Large intestine (tissue), 3 donors: ENCODE measurements at regions not wholly inside any gene's neighbourhood (a gene's known extent, or its start where the extent isn't known, plus 50 kb on each side); places are given as distances from the start of the nearest gene placed in this dataset.

Source experiments
- DNase-seq, 2 donors: peaks; one replicate each; pipeline versions ENCODE4 v3.0.0 to v3.0.0-alpha.2; 2013
- H3K27ac ChIP-seq: one replicate; pipeline ENCODE4 v1.5.1; 2013; ENCODE audit warnings: low read length
- H3K27me3 ChIP-seq: 2 replicates; pipeline ENCODE4 v1.6.1; 2013; ENCODE audit warnings: low read length; ENCODE audit not compliant: control insufficient read depth, insufficient read depth
- H3K36me3 ChIP-seq: 2 replicates; pipeline ENCODE4 v1.6.1; 2013; ENCODE audit warnings: low read length; ENCODE audit not compliant: control insufficient read depth, insufficient read depth
- H3K4me1 ChIP-seq: one replicate; pipeline ENCODE4 v1.6.1; 2013; ENCODE audit warnings: low read length; ENCODE audit not compliant: control insufficient read depth, insufficient read depth
- H3K4me3 ChIP-seq: one replicate; pipeline ENCODE4 v1.5.1; 2013; ENCODE audit warnings: low read length
- H3K9me3 ChIP-seq: one replicate; pipeline ENCODE4 v1.6.1; 2013; ENCODE audit warnings: mild to moderate bottlenecking, low read depth, low read length, moderate library complexity; ENCODE audit not compliant: control insufficient read depth
- WGBS: methylation state at CpG from one replicate; pipeline ENCODE4 v1.1.5; 2013; ENCODE audit warnings: low lambda C conversion rate; ENCODE audit not compliant: insufficient coverage; 5-methylcytosine and 5-hydroxymethylcytosine counted together

DNA sequence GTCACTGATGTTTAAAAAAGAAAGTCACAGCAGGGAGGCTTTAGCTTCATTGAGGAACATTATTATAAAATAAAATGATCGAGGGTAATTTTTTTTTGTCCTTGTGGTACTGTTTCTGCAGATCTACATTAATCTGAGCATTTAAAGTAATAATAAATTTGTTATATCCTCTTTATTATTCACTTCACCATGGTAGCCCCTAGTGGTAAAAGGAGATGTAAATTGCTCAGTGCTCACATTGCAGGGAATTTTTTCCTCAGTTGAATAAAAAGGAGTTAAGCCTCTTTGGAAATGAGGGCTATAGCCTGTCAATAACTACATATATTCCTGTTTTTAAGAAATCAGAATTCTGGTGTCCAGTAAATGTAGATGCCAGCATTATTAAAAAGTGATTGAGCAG lies 99.7 kb upstream of the VPREB1 start:
- no CpG with 5 or more reads among the region's 1 CpG for WGBS
- no peaks in the 10 kb centered on the region for H3K4me1 ChIP-seq
- peaks cover 16% of the 10 kb centered on the region for H3K27me3 ChIP-seq
- no peaks in the 10 kb centered on the region for H3K9me3 ChIP-seq
- no peak for DNase-seq
- no peak overlapping the region for H3K4me3 ChIP-seq
- no peaks in the 10 kb centered on the region for H3K36me3 ChIP-seq
- H3K27ac ChIP-seq: no peak overlapping the region

DNA sequence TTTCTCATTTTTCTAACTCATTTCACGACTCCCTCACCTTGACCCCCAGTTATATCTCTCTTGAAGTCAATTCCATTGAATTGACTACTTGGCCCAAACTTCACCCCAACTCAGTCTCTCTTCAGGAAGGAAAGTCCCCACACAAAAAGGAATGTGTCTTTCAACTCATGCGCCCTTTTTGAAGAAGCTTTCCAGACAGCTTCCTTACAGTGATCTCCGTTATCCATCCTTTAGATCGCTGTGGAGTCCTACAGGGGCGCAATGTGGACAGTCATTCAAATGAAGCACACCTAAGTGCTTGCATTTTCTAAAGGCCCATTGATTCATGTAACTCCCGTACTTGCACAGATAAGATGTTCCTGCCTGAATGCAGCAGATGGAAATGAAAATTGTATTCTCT lies 101.1 kb upstream of the VPREB1 start:
- Histone ChIP-seq H3K27me3 (peaks cover 15% of the 10 kb centered on the region), H3K9me3 (no peaks in the 10 kb centered on the region), H3K4me3 (no peak overlapping the region), H3K4me1 (no peaks in the 10 kb centered on the region), H3K36me3 (no peaks in the 10 kb centered on the region), H3K27ac (no peak overlapping the region)
- 67% methylated on average over 1 of the region's 6 CpGs for WGBS
- DNase-seq: no peak

DNA sequence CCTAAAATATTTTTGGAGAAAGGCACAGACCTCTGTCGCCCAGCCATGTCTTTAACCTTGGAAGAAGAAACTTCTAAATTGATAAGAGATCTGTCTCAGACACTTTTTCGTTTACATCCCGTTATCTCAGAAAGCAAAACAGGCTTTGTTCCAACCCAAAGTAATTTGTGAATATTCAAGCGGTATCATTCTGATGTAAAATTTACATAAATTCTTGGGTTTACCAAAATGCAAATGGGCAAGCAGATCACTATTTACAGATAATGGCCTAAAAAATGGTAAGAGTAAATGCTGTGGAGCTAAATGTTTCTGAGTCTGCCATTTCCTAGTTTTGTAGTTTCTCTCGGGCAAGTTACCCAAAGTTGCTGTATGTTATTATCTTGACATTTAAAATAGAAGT lies 101.9 kb upstream of the VPREB1 start:
- H3K4me3 ChIP-seq: no peak overlapping the region
- H3K4me1 ChIP-seq: no peaks in the 10 kb centered on the region
- DNase-seq: no peak
- no peaks in the 10 kb centered on the region for H3K9me3 ChIP-seq
- H3K27ac ChIP-seq: no peak overlapping the region
- no peaks in the 10 kb centered on the region for H3K36me3 ChIP-seq
- H3K27me3 ChIP-seq: peaks cover 15% of the 10 kb centered on the region
- WGBS: no CpG with 5 or more reads among the region's 5 CpGs

DNA sequence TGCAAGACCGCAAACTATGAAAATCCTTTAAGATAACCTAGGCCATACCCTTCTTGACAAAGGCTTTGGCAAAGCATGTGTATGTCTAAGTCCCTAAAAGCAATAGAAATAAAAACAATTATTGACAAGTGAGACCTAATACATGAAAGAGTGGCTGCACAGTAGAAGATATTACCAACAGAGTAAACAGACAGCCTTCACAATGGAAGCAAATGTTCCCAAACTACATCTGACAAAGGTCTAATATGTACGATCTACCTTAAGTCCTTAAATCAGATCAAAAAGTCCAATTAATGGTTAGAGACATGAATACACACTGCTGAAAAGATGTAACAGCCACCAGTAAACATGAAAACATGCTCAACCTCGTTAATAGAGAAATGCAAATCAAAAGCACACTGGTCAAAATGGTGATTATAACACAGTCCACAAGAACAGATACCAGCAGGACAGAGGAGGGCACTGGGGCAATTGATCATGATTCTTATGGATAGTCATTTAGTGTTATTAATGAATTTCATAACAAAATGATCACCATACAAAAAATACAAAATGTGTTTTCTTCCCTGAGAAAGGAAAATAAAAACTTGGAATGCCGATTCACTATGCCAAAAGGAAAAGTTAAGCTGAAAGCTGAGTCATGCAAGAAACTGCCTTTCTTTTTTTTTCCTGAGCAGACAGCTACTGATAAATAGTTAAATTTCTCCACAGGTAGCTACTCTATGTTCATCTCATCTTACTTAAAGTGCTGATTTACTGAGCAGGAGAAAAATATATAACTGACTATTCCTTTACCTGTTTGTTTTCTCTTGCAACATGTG lies 102.6 kb upstream of the VPREB1 start:
- WGBS: 60% methylated on average over 1 of the region's 4 CpGs
- Histone ChIP-seq H3K9me3 (no peaks in the 10 kb centered on the region), H3K4me1 (no peaks in the 10 kb centered on the region), H3K27me3 (peaks cover 12% of the 10 kb centered on the region), H3K4me3 (no peak overlapping the region), H3K27ac (no peak overlapping the region), H3K36me3 (no peaks in the 10 kb centered on the region)
- no peak for DNase-seq

DNA sequence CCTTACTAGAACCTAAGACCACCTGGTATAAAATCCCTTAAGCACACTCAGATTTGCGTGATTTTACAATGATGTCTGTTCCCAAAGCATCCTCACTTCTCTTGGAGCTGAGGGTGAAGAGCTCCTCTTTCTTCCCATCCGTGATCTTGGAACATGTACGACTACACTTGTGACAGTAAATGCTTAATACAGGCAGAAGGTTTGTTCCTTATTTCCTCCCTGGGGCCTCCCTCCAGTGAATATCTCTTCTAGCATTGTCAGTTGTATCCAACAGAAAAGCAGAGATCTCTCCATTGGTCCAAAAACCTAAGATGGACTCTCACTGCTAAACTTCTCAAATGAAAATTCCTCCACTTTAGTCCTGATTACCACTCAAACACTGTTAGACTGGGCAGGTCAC lies 103.6 kb upstream of the VPREB1 start:
- no peak overlapping the region for H3K4me3 ChIP-seq
- no peak overlapping the region for H3K27ac ChIP-seq
- DNase-seq: no peak
- no peaks in the 10 kb centered on the region for H3K9me3 ChIP-seq
- H3K36me3 ChIP-seq: no peaks in the 10 kb centered on the region
- WGBS: no CpG with 5 or more reads among the region's 3 CpGs
- no peaks in the 10 kb centered on the region for H3K4me1 ChIP-seq
- peaks cover 8% of the 10 kb centered on the region for H3K27me3 ChIP-seq

DNA sequence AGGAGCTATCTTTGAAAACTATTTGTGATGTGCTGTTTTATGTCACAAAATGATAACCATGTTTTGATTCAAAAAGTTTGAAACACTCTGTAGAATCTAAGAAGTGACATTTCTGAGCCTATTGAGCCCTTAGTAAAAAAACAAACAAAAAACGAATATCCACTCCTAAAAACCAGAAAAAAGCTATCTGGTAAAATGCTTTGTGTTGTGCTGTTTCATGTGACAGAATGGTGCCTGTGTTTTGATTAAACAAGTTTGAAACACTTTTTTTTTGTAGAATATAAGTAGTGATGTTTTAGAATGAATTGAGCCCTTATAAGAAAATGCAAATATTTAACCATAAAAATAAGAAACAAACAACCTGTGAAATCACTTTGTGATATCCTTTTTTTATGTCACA lies 105.2 kb upstream of the VPREB1 start:
- Histone ChIP-seq H3K36me3 (no peaks in the 10 kb centered on the region), H3K4me3 (no peak overlapping the region), H3K27ac (no peak overlapping the region), H3K4me1 (no peaks in the 10 kb centered on the region), H3K9me3 (no peaks in the 10 kb centered on the region), H3K27me3 (peaks cover 8% of the 10 kb centered on the region)
- WGBS: 33% methylated on average over 1 of the region's 1 CpG
- DNase-seq: no peak

DNA sequence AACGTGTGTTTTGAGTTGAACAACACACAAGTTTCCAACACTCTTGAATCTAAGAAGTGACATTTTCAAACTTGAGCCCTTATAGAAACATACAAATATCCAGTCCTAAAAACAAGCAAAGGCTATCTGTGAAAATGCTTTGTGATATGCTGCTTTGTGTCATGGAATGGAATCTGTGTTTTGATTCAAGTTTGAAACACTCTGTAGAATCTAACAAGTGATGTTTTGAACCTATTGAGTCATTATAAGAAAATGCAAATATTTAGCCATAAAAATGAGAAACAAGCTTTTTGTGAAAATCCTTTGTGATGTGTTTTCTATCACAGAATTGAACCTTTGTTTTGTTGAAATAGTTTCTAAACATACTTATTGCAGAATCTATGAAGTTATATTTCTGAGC lies 105.7 kb upstream of the VPREB1 start:
- Histone ChIP-seq H3K36me3 (no peaks in the 10 kb centered on the region), H3K9me3 (no peaks in the 10 kb centered on the region), H3K4me1 (no peaks in the 10 kb centered on the region), H3K27ac (no peak overlapping the region), H3K27me3 (peaks cover 8% of the 10 kb centered on the region), H3K4me3 (no peak overlapping the region)
- 80% methylated on average over 1 of the region's 1 CpG for WGBS
- DNase-seq: no peak

DNA sequence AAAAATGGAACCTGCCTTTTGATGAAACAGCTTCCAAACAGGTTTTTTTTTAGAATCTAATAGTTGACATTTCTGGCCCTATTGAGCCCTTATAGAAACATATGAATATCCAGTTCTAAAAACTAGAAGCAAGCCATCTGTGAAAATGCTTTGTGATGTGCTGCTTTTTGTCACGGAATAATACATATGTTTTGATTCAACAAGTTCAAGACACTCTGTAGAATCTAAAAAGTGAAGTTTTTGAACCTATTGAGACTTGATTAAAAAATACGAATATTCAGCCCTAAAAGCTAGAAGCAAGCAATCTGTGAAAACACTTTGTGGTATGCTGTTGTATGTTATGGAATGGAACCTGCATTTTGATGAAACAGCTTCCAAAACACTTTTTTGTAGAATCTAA lies 106.7 kb upstream of the VPREB1 start:
- no peak for DNase-seq
- no peak overlapping the region for H3K4me3 ChIP-seq
- peaks cover 8% of the 10 kb centered on the region for H3K27me3 ChIP-seq
- WGBS: no CpG with 5 or more reads among the region's 2 CpGs
- H3K9me3 ChIP-seq: no peaks in the 10 kb centered on the region
- H3K27ac ChIP-seq: no peak overlapping the region
- no peaks in the 10 kb centered on the region for H3K36me3 ChIP-seq
- H3K4me1 ChIP-seq: no peaks in the 10 kb centered on the region

DNA sequence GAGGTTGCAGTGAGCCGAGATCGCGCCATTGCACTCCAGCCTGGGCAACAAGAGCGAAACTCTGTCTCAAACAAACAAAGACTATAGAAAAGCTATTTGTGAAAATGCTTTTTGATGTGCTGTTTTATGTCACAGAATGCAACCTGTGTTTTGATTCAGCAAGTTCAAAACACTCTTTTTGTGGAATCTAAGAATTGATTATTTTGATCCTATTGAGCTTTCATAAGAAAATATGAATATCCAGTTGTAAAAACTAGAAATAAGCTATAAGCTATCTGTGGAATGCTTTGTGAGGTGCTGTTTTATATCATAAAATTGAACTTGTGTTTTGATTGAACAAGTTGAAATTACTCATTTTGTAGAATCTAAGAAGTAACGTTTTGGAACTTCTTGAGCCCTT lies 110.7 kb upstream of the VPREB1 start:
- Histone ChIP-seq H3K27ac (no peak overlapping the region), H3K4me1 (no peaks in the 10 kb centered on the region), H3K9me3 (no peaks in the 10 kb centered on the region), H3K4me3 (no peak overlapping the region), H3K27me3 (no peaks in the 10 kb centered on the region), H3K36me3 (no peaks in the 10 kb centered on the region)
- WGBS: 60% methylated on average over 1 of the region's 5 CpGs
- DNase-seq: no peak

DNA sequence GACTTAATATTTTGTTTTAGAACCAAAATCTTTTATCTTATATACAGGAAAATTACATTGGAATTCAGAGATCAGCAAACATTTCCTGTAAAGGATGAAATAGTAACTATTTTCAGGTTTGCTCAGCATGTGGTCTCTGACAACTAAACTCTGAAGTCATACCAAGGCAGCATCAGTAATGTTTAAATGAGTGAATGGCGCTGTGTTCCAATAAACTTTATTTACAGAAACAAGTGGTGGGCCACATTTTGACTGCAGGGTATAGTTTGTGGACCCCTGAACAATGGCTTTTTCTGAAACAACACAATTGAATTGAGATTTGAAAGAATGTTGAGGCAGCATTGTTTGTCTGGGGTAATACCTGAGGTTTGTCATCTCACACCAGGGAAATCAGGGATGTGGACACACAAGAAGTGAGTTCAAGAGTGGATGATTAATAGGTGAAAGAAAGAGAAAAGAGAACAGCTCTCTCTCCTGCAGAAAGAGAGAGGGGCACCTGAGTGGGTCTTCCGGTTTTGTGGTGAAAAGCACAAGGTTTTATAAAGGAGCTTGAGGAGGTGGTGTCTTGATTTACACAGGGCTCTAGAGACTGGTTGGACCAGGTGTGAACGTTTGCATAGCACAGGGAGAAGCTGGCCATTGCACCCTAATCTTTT lies 113.5 kb upstream of the VPREB1 start:
- no CpG with 5 or more reads among the region's 3 CpGs for WGBS
- no peaks in the 10 kb centered on the region for H3K4me1 ChIP-seq

DNA sequence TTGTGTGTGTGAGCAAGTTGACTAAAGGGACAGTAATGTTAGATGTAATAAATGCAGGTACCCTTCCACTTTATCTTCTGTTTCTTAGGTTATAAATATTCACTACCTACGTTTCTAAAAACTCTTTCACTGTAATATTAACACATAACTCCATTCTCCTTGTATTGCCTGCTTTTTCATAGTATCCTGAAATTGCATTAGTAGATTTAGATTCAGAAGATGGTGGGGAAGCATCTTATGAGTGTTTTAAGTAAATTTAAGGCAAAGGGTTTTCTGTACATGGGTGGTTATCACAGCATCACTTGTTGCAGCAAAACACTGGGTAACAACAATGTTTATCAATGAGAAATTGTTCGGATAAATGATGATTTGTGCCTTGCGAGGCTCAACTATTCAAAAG lies 115.2 kb upstream of the VPREB1 start:
- 83% methylated on average over 1 of the region's 3 CpGs for WGBS

More for the DNA sequence above, 113.5 kb upstream of the VPREB1 start:
- Histone ChIP-seq H3K27ac (no peak overlapping the region), H3K9me3 (no peaks in the 10 kb centered on the region), H3K36me3 (no peaks in the 10 kb centered on the region), H3K4me3 (no peak overlapping the region), H3K27me3 (no peaks in the 10 kb centered on the region)
- DNase-seq: no peak

More for the DNA sequence above, 115.2 kb upstream of the VPREB1 start:
- no peak overlapping the region for H3K27ac ChIP-seq
- no peaks in the 10 kb centered on the region for H3K4me1 ChIP-seq
- no peaks in the 10 kb centered on the region for H3K9me3 ChIP-seq
- H3K4me3 ChIP-seq: no peak overlapping the region
- H3K36me3 ChIP-seq: no peaks in the 10 kb centered on the region
- no peak for DNase-seq
- H3K27me3 ChIP-seq: no peaks in the 10 kb centered on the region
